ENCODE measurements at regions not wholly inside any gene's neighbourhood (a gene's known extent, or its start where the extent isn't known, plus 50 kb on each side); places are given as distances from the start of the nearest gene placed in this dataset.

- TF ChIP-seq, protein P1, sequence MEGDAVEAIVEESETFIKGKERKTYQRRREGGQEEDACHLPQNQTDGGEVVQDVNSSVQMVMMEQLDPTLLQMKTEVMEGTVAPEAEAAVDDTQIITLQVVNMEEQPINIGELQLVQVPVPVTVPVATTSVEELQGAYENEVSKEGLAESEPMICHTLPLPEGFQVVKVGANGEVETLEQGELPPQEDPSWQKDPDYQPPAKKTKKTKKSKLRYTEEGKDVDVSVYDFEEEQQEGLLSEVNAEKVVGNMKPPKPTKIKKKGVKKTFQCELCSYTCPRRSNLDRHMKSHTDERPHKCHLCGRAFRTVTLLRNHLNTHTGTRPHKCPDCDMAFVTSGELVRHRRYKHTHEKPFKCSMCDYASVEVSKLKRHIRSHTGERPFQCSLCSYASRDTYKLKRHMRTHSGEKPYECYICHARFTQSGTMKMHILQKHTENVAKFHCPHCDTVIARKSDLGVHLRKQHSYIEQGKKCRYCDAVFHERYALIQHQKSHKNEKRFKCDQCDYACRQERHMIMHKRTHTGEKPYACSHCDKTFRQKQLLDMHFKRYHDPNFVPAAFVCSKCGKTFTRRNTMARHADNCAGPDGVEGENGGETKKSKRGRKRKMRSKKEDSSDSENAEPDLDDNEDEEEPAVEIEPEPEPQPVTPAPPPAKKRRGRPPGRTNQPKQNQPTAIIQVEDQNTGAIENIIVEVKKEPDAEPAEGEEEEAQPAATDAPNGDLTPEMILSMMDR (IDR thresholded peaks at IDR 0.05) = no peak
- TF ChIP-seq POLR2A (IDR thresholded peaks at IDR 0.05) = no peak
These were observed 142.1 kb downstream of the MRPS6 start for GRCh38 chr21:34215501-34215900.
